Right ventricle myocardium inferior (tissue), 1 donor: ENCODE measurements at regions not wholly inside any gene's neighbourhood (a gene's known extent, or its start where the extent isn't known, plus 50 kb on each side); places are given as distances from the start of the nearest gene placed in this dataset.

Experiments
- ATAC-seq: fragments of 200-7000 bp; cut with Tn5 transposase; one replicate; pipeline ENCODE4 v1.9.1; 2020; ENCODE audit warnings: mild to moderate bottlenecking, moderate library complexity
- DNase-seq: peaks from one replicate; pipeline ENCODE4 v3.0.0; 2021; ENCODE audit errors: missing footprints
- intact Hi-C: fragments of 100-400 bp; cut with DNase I; formaldehyde crosslinking; loops from one replicate; pipeline ENCODE4 v1.11.0; 2022
- donor health status: DM: no; HTN: yes; CAD: no; lungs with severe emphysema.

DNA sequence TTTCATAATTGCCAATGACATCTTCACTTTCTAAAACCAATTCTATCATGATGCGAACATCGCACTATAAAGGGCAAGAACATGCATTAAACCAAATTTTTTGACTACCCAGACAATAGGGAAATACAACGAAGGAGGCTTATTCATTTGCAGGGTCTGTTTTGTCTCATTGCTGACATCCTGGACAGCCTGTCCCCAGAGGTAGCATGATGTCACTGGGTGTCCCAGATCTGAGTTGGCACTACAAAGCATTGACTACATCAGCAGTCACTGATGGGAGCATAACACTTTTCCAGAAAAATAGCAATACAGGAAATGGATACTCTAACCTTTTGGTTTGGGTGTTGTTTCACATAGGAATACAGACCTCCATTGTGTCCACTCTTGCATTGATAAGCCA, 180.3 kb downstream of the TMEM182 start:
- intact Hi-C loops: no loop called here

DNA sequence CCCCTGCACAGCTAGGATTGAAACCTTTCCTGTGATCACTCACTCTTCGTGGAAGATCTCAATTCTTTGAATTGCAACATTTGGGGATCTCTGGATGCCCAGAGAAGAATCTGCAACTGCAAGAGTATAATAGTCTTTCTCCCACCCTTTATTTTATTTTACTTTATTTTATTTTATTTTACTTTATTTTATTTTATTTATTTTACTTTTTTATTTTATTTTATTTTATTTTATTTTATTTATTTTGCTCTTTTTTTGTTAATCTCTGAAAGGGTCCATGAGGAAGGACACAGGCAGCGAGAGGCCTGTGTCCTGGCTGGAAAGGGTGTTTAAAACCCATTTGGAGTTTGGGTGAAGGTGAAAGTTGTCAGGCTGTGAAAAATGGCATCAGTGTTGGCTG, 181.4 kb downstream of the TMEM182 start:
- intact Hi-C loops: no loop called here
- no peak for ATAC-seq

More for the DNA sequence above, 180.3 kb downstream of the TMEM182 start:
- DNase-seq (no peak), ATAC-seq (no peak)

DNA sequence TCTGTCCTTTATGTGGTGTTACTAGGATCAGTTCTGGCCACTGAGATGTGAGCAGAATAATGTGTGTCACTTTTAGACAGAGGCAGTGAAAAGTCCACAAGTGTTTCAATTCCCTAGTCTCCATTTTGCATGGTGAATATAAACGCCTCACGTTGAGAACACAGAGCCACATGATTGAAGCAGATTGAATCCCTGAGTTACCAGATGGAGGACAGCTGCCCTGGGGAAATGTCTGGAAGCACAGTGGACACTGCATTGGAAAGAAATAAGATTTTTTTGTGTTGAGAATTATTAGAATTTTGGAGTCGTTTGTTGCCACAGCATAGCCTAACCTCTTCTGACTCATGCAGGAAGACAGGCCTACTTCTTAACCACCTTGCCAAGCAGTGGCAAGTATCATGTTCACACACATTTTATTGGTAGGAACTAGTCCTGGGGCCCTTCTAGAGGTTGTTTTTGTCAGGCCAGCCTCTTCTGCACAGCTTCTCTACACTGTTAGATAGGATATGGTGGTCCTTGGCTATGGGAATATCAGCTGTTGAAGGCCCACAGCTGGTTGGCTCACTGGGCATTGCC, 188.6 kb downstream of the TMEM182 start:
- intact Hi-C loops: no loop called here
- ATAC-seq: no peak
- DNase-seq: no peak

More for the DNA sequence above, 181.4 kb downstream of the TMEM182 start:
- no peak for DNase-seq

DNA sequence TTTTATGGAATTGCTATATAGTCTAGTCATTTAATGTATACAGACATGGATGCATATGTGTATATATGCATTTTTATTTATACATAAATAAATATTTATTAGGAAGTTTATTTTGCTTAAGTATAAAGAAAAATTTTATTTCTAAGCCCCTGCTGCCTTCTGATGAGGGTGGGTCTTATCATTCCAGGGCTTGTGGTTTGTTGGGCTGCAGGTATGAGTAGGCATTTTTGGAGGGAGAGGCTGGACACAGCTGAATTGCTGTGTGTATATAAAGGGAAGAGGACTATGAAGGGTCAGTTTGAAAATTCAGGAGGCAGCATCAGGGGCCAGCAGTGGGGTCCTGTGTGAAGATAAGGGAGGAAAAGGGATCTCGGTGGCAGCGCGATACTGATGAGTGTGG, 189.4 kb downstream of the TMEM182 start:
- DNase-seq (no peak), ATAC-seq (no peak)
- intact Hi-C loops: no loop called here

DNA sequence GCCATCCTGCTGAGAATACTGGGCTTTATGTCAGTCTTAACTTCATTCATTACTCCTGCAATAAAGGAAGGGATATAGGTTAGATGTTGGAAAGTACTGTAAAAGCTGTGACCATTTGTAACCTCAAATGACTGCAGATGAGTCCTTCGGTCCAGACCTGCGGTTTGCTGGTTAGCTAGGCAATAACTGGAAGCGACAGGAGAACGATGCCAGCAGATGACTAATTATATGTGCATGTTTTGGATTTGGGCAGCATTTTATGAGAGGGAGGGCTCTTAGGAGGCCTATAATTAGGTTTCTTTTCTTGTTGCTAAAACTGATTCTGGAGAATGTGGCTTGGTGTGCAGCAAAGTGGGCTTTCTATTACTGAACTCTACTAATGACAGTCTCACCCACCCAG, 205.6 kb downstream of the TMEM182 start:
- DNase-seq (no peak), ATAC-seq (no peak)
- intact Hi-C loops: no loop called here

DNA sequence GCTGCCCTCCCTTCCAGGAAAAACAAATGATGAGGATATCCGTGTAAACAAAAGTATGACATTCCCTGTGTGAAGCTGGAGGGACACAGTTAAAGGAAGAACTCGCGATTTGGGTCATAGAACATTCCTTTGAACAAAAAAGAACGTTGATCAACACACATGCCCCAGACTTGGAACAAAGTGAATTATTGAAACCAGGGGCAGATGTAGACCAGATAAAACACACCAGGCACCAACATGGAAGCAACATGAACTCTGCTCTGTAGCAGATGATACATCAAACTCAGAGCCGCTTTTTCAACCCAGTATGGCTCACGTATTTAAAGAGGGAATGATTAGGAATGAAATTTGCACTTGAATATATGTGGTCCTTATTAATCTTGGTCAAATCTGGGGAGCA, 206.5 kb downstream of the TMEM182 start:
- ATAC-seq: no peak
- no peak for DNase-seq
- intact Hi-C loops: no loop called here

DNA sequence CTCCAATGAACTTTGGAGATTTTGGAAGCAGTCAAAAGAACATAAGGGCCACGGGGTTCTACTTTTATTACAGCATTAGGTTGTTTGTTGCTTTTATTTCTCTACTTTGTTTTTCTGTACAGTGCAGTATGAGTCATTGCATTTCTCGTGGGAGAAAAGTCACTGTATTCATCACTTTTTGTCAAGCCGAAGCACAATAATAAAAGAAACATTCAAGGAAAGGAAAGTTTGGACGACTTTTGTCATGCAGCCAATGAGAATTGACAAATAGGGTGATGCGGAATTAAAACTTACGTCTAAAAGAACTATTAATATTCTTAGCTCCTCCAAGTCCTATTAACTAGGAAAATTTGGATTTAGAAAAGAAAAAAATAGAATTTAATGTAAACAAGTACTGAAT, 209.9 kb downstream of the TMEM182 start:
- ATAC-seq (no peak), DNase-seq (no peak)

DNA sequence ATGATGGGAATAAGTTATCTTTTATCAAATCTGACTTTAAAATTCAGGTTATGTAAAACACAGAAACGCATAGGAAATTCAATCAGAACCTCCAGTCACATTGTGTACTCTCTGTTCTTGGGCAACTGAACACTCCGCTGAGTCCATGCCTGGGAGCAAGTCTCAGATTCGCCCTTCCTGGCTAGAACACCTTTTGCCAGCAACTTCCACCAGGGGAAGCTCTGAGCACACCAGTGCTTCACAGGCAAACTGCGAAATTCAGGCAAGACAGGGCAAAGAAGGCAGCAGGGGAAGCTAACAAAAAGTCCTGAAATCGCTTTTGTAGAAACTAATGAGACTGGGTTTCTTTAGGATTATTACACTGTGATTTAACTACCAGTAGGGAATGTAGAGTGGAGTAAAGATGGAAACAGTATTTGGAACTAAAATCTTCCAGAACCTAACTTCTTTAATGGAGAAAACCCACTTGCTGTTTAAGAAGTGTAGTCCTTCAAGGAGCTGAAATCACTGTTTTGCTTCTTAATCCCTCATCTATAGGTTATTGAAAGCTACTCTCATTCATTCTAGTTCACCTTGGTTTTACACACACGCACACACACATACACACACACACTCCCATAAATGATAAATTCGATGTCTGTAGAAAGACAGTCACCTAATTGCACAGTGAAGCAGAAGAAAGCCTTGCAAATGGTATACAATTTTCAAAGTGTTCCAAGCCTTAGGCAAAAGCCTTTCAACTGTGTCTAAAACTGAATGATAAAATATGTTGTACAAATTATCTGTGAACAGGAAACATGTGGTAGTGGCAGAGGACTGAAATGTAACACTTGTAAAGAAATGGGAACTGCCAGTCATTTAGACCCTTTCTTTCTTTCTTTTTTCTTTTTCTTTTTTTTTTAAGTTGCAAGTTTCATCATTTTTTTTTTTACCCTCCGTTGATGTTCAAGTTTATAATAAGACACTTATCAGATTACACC, 214.5 kb downstream of the TMEM182 start:
- intact Hi-C loops: no loop called here
- ATAC-seq (no peak), DNase-seq (no peak)

More for the DNA sequence above, 209.9 kb downstream of the TMEM182 start:
- intact Hi-C loops: no loop called here

DNA sequence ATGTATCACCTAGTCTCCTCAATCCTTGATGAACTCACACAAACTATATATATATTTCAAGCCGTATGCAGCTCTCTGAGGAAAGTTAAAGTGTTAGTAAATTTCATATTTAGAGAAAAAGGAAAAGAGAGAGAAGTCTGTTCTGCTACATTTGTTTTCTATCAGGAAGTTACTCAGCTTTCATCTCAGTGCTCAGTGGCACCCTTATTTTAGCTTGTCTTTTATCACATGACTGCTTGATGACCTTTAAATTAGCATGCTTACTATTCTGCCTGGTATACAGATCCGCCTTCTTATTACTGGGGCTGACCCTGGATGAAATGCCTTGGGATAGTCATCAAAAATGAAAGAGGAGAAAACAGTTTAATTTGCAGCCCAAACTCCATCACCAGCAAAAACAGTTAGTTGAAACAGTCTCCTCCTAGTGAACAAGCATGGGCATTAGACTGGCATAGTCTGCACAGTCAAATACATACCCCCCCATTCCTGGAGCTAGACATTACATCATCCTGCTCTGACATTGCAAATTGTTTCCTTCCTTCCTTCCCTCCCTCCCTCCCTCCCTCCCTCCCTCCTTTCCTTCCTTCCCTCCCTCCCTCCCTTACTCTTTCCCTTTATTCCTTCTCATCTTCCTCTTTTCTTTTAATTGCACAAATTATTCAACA, 215.7 kb downstream of the TMEM182 start:
- ATAC-seq (no peak), DNase-seq (no peak)
- intact Hi-C loops: no loop called here

DNA sequence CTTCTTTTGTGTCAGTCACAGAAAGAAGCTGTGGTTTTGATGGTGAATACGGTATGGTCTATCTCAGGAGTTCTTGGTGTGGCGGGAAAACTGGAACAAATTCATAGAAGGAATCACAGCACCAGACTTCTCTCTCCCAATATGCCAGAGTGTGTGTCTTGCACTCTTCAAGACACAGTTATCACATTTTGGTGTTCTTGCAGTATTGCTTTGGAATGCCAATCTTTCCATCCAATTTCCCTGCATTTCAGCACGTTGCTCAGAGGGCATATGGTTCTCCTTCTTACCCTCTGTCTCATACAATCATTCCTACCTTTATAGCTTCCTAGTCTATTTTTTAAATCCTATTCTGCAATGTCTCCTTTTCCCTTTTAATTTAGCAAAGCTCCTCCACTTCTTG, 216.3 kb downstream of the TMEM182 start:
- intact Hi-C loops: no loop called here
- DNase-seq (no peak), ATAC-seq (no peak)

DNA sequence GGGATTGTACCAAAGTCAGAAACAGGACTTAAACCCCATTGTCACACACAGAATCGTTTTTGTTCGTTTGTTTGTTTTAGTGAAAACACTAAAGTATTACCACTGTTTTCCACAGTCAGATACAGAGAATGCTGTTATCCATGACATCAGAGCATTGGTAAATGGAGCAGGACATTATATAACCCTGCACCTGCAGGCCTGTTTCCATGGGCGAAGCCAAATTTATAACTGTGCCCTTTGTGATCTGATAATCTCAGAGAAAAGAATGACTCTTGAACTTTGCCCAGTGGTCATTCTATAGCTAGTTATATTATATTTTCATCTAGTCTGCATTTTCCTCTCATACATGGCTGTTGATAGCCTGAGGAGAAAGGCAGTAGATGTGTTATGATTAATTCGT, 217.6 kb downstream of the TMEM182 start:
- no peak for ATAC-seq
- intact Hi-C loops: no loop called here
- DNase-seq: no peak

DNA sequence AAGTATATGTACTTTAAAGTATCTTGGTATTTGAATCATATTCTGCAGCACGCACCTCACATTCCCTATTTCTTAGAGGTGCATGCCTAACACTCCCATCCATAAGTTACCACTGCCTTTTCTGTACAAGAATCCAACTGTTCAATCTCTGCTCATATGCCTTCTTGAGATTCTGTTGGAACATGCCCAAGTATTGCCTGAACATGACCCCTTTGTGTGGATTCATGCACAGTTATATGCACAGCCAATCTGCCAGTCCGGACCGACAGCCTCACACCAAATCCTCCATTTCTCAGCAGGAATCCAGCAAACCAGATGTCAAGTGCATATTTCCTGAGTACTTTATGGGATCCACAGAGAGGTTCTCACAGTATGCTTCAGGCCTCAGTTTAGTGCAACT, 222.0 kb downstream of the TMEM182 start:
- no peak for ATAC-seq
- intact Hi-C loops: no loop called here
- DNase-seq: no peak

DNA sequence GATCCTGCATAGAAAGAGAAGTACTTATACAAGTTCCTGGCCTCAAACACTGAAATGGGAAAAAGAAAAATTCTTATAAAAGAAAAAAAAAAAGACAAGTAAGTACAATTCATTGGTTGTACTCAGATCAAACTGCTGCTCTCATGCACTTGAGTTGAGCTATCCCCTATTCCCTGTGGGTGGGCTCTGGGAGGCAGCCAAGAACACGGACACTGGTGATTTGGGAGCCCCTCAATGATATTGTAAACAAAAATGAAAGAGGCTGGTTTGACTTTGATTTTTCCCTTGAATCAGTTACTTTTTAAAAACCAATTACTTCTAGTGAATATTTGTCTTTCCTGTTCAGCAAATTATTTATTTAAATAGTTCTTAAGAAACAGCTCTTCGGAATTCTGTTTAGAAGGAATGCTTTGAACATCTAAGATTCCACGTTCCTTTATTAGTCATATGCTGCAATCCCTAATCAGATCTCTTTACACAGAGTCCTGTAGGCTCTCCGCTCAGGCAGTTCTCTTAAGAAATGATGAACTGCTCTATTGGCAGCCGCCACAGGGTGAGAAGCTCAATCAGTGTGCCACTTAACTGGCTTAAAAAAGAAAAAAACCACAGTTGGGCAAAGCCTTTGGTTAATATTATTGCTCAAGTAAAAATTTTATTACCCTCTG, 225.1 kb downstream of the TMEM182 start:
- intact Hi-C loops: no loop called here
- DNase-seq: no peak
- ATAC-seq: no peak

DNA sequence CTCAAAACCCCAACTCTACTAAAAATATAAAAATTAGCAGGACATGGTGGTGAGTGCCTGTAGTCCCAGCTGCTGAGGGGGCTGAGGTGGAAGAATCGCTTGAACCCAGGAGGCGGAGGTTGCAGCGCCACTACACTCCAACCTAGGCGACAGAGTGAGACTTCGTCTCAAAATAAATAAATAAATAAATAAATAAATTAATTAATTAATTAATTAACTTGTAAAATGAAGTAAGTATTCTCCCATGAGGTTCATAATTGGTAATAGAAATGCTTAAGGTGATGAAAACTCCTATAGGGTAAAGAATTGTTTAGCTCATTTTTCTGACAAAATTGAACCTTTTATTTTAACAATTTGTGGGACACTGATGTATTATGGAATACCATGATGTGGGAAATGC, 230.8 kb downstream of the TMEM182 start:
- no peak for ATAC-seq
- DNase-seq: no peak
- intact Hi-C loops: no loop called here

DNA sequence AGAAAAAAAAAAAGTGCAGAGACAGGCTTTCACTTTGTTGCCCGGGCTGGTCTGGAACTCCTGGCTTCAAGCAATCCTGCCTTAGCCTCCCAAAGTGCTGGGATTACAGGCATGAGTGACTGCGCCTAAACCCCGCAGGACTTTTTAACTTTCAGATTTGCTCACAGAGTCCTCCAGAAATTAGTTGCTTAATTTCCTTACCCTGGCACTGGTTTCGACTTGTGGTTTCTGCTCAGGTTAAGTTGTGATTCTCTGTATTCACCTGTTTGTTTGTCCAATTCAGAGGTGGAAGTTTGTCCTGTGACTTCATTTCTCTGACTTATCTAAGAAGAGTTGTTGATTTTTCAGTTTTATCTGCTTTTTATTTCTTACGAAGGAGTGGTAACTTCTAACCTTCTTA, 238.1 kb downstream of the TMEM182 start:
- intact Hi-C loops: no loop called here
- no peak for ATAC-seq

DNA sequence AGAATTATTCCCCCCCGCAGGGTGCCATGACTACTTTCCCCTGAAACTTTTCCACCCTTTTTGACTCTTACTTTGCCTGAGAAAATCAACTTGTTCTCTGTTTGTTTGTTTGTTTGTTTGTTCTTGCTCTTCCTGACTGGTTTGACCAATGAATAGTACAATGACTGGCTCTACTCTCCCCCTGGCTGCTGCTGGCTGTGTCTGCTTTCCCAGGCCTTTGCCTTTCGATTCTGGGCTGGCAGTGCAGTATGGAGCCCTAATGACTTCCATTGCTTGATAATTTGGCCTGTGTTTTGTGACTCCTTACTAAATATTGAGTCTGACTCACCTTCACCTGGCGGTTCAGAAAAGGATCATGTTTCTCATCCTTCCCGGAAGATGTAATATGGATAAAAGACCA, 241.1 kb downstream of the TMEM182 start:
- DNase-seq (no peak), ATAC-seq (no peak)
- intact Hi-C loops: no loop called here

More for the DNA sequence above, 238.1 kb downstream of the TMEM182 start:
- no peak for DNase-seq

DNA sequence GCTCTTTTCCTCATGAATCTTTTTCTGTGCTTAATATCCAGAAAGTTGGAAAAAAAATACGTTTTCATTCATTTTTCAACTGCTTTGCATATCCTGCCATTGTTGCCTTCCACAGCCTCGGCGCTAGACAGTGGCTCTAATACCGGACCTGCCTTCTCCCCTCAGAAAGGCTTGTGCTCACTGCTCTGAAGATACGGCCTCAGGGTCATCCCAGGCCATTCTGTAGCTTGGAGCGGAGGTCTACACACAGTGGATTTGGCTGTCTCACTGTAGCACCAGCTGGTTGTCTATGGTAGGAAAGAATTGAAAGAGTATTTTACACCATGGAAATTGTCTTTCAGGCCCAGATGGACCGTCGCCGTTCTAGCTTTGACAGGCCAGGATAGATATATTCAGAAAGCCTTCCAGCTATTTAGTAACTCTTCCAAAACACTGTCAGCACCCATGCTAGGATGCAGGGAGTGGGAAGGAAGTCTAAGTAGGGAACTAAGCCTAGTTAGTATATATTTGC, 242.0 kb downstream of the TMEM182 start:
- intact Hi-C loops: no loop called here
- ATAC-seq (no peak), DNase-seq (no peak)

DNA sequence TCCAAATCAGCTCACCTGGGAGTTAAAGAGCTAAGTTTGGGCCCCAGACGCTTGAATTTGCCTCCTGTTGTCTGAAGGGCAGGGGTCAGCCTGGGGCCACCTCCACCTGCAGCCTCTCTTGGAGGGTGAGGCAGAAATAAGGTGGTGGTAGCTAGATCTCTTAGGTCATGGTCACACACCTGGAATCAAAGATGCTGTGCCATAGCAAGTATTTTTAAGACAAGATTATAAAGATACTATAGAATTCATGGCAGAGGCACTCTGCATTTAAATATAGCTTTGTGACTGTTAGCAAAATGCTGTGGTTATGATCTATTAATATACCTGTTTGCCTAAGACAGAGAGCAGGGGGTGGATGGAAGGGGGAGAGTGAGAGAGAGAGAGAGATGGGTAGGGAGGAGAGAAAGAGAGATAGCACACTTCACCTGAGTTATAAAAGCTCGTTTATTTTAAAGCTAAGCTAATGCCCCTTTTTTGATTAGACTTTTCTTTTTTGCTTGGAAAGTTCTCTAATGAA, 242.7 kb downstream of the TMEM182 start:
- intact Hi-C loops: no loop called here
- DNase-seq (no peak), ATAC-seq (no peak)

DNA sequence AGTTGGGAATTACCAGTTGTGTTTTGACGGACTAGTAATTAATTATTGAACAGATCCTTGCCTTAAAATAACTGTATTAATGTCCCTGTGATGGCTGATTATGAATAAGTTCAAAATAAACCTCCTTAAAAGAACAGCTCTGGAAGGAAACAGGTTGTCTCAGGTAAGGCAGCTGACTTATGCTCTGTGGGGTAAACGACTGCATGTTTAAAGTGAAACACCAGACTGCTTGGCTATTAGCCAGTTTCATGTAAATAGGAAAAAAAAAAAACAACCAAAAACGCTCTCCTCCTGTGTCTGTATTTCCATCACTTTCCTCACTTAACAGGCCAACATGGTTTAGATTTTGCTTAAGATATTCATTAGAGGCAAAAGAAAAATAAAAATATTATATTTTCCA, 243.6 kb downstream of the TMEM182 start:
- ATAC-seq (no peak), DNase-seq (no peak)
- intact Hi-C loops: no loop called here
